HCT116 (cell line): ENCODE measurements at regions not wholly inside any gene's neighbourhood (a gene's known extent, or its start where the extent isn't known, plus 50 kb on each side); places are given as distances from the start of the nearest gene placed in this dataset.

Source experiments
- ATAC-seq: fragments of 200-7000 bp; cut with Tn5 transposase; 2 replicates; pipeline ENCODE4 v1.9.1; 2020; ENCODE audit warnings: mild to moderate bottlenecking, moderate library complexity
- BruUV-seq: library from RNA; stranded (reverse); fragments of 400-500 nt; replicated peaks from 2 replicates; lab custom pipeline; 2021; lab: Mats Ljungman, UMichigan
- CTCF ChIA-PET: fragments of 300-600 bp; sonication (Branson Sonifier 250); formaldehyde crosslinking; loops from one replicate; lab custom pipeline; 2021; ENCODE audit warnings: antibody characterized with exemption; lab: Charles Lee
- POLR2A ChIA-PET: fragments of 300-600, 350-600 bp; sonication (Branson Sonifier 250); formaldehyde crosslinking; loops from one replicate; lab custom pipeline; 2021; ENCODE audit warnings: antibody characterized with exemption; lab: Charles Lee
- RAD21 ChIA-PET, 2 experiments: fragments of 300-600 bp; sonication (Branson Sonifier 250); formaldehyde crosslinking; loops; one replicate each; lab custom pipeline; 2023; ENCODE audit warnings: low total read pairs in 2 of 2; ENCODE audit not compliant: uncharacterized antibody in 2 of 2, unreplicated experiment in 2 of 2, low non-redundant PET in 1 of 2; lab: Charles Lee
- DNase-seq: peaks from one replicate; pipeline ENCODE4 v3.0.0-alpha.2; 2010; ENCODE audit warnings: low read depth, low spot score
- H2AFZ ChIP-seq: fragments of 200-600 bp; shearing (Covaris generic), sonication (generic); 2 replicates; pipeline ENCODE4 v1.6.1; 2017; ENCODE audit warnings: low read depth, mixed run types, mixed read lengths, antibody characterized with exemption, low read length; ENCODE audit not compliant: poor library complexity, severe bottlenecking
- H3K27ac ChIP-seq: 2 replicates; pipeline ENCODE4 v1.5.1; 2012; ENCODE audit warnings: low read depth, low read length
- H3K27me3 ChIP-seq: fragments of 200-600 bp; sonication (generic); 2 replicates; pipeline ENCODE4 v1.6.1; 2016; ENCODE audit warnings: mixed run types, low read length, mixed read lengths; ENCODE audit not compliant: insufficient read depth
- H3K36me3 ChIP-seq, 2 experiments: fragments of 200-500 bp in 1 of 2; fragments of 200-600 bp in 1 of 2; sonication (Bioruptor generic) in 1 of 2; sonication (generic) in 1 of 2; 2 replicates each; pipeline versions ENCODE4 v1.5.1 to v1.6.1; 2014 to 2016; ENCODE audit warnings: low read length in 2 of 2, inconsistent platforms in 1 of 2, mixed read lengths in 1 of 2, mixed run types in 1 of 2; ENCODE audit not compliant: insufficient read depth in 2 of 2, control insufficient read depth in 1 of 2
- H3K4me1 ChIP-seq, 2 experiments: fragments of 200-600 bp in 1 of 2; sonication (generic) in 1 of 2; 2 replicates each; pipeline versions ENCODE4 v1.5.1 to v1.6.1; 2012 to 2017; ENCODE audit warnings: low read length in 2 of 2, inconsistent platforms in 1 of 2, mild to moderate bottlenecking in 1 of 2, mixed read lengths in 1 of 2, mixed run types in 1 of 2, moderate library complexity in 1 of 2; ENCODE audit not compliant: insufficient read depth in 2 of 2, control insufficient read depth in 1 of 2
- H3K4me2 ChIP-seq: fragments of 200-600 bp; sonication (generic); 2 replicates; pipeline ENCODE4 v1.6.1; 2017; ENCODE audit warnings: mixed run types, low read length, mixed read lengths
- H3K4me3 ChIP-seq, 2 experiments: fragments of 200-600 bp in 1 of 2; sonication (generic) in 1 of 2; replicated peaks in 1 of 2; 2 replicates each; pipeline ENCODE4 v1.5.1; 2011 to 2016; ENCODE audit warnings: low read length in 2 of 2, control low read depth in 1 of 2, low read depth in 1 of 2, mild to moderate bottlenecking in 1 of 2, mixed read lengths in 1 of 2, mixed run types in 1 of 2
- H3K79me2 ChIP-seq: fragments of 200-600 bp; sonication (generic); 2 replicates; pipeline ENCODE4 v1.6.1; 2017; ENCODE audit warnings: mild to moderate bottlenecking, mixed run types, low read length, moderate library complexity, mixed read lengths; ENCODE audit not compliant: insufficient read depth
- H3K9ac ChIP-seq: fragments of 200-600 bp; sonication (generic); 2 replicates; pipeline ENCODE4 v1.6.1; 2016; ENCODE audit warnings: low read length, mixed read lengths
- H3K9me2 ChIP-seq: fragments of 200-600 bp; sonication (generic), shearing (Covaris generic); 2 replicates; pipeline ENCODE4 v1.6.1; 2017; ENCODE audit warnings: mixed run types, mild to moderate bottlenecking, moderate library complexity; ENCODE audit not compliant: insufficient read depth
- H3K9me3 ChIP-seq, 2 experiments: fragments of 200-500 bp in 1 of 2; fragments of 200-600 bp in 1 of 2; sonication (Bioruptor generic) in 1 of 2; sonication (generic) in 1 of 2; 2 replicates each; pipeline ENCODE4 v1.6.1; 2014 to 2017; ENCODE audit warnings: low read length in 2 of 2, mixed read lengths in 2 of 2, inconsistent platforms in 1 of 2, low read depth in 1 of 2, mild to moderate bottlenecking in 1 of 2, mixed run types in 1 of 2, moderate library complexity in 1 of 2; ENCODE audit not compliant: control insufficient read depth in 1 of 2, insufficient read depth in 1 of 2
- H4K20me1 ChIP-seq: fragments of 200-600 bp; sonication (generic), shearing (Covaris generic); 2 replicates; pipeline ENCODE4 v1.6.1; 2017; ENCODE audit warnings: mixed run types, mild to moderate bottlenecking, moderate library complexity; ENCODE audit not compliant: insufficient read depth
- CBX3 ChIP-seq: IDR thresholded peaks from 2 replicates; pipeline ENCODE4 v1.6.1; 2012; ENCODE audit warnings: low read depth
- EGR1 ChIP-seq: IDR thresholded peaks from 2 replicates; pipeline ENCODE4 v1.6.1; 2012; ENCODE audit warnings: low read depth
- ELF1 ChIP-seq: IDR thresholded peaks from 2 replicates; pipeline ENCODE4 v1.6.1; 2012; ENCODE audit warnings: low read depth, borderline replicate concordance
- EZH2 ChIP-seq: fragments of 200-600 bp; sonication (generic); IDR thresholded peaks from 2 replicates; pipeline ENCODE4 v1.6.1; 2017; ENCODE audit warnings: antibody characterized with exemption, mixed run types
- EZH2phosphoT487 ChIP-seq: fragments of 200-600 bp; IDR thresholded peaks from 2 replicates; pipeline ENCODE4 v1.6.1; 2018; ENCODE audit warnings: antibody characterized with exemption, borderline replicate concordance
- POLR2A ChIP-seq: IDR thresholded peaks from 2 replicates; pipeline ENCODE4 v1.7.0; 2011; ENCODE audit warnings: borderline replicate concordance; ENCODE audit not compliant: insufficient read depth, insufficient read length; ENCODE audit errors: extremely low read depth
- RAD21 ChIP-seq: IDR thresholded peaks from 2 replicates; pipeline ENCODE4 v1.6.1; 2012; ENCODE audit warnings: low read depth, mild to moderate bottlenecking
- SIN3A ChIP-seq: IDR thresholded peaks from 2 replicates; pipeline ENCODE4 v1.6.1; 2012; ENCODE audit warnings: low read depth
- SP1 ChIP-seq: IDR thresholded peaks from 2 replicates; pipeline ENCODE4 v1.6.1; 2012; ENCODE audit warnings: low read depth
- TCF7L2 ChIP-seq: IDR thresholded peaks from 2 replicates; pipeline ENCODE4 v1.7.0; 2011; ENCODE audit warnings: borderline replicate concordance, inconsistent platforms; ENCODE audit not compliant: insufficient read depth, insufficient read length; ENCODE audit errors: extremely low read depth
- ZNF274 ChIP-seq: fragments of 200-500 bp; sonication (Bioruptor generic); IDR thresholded peaks from 2 replicates; pipeline ENCODE4 v1.6.1; 2014; ENCODE audit warnings: mild to moderate bottlenecking, low read depth, low read length, inconsistent platforms
- intact Hi-C: fragments of 100-400 bp; cut with micrococcal nuclease; formaldehyde crosslinking; loops from 2 replicates; pipeline ENCODE4 v1.10.0; 2022
- TF ChIP-seq, protein P1 (sequence below): IDR thresholded peaks from 2 replicates; pipeline ENCODE4 v1.6.1; 2011; ENCODE audit warnings: mild to moderate bottlenecking, low read length, moderate library complexity; ENCODE audit not compliant: insufficient replicate concordance; ENCODE audit errors: extremely low read depth
- TF ChIP-seq, protein P2 (sequence below): IDR thresholded peaks from 2 replicates; pipeline ENCODE4 v1.6.1; 2012
- TF ChIP-seq, protein P3 (sequence below): IDR thresholded peaks from 2 replicates; pipeline ENCODE4 v1.6.1; 2012

DNA sequence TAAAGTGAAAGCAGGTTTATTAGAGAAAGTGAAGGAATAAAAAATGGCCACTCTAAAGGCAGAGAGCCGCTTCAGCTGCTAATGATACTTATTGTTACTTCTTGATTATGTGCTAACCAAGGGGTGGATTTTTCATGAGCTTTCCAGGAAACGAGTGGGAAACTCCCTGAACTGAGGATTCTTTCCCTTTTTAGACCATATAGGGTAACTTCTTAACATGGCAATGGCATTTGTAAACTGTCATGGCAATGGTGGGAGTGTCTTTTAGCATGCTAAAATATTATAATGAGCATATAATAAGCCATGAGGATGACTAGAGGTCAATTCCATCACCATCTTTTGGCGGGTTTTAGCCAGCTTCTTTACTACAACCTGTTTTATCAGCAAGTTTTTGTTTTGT is 890.0 kb downstream of the UQCRFS1 start:
- H3K36me3 ChIP-seq = no peaks in the 10 kb centered on the region
- POLR2A ChIA-PET = no interaction called here
- ATAC-seq = no peak
- H3K4me1 ChIP-seq = no peaks in the 10 kb centered on the region
- H3K79me2 ChIP-seq = no peaks in the 10 kb centered on the region
- no TSS peak for BruUV-seq
- no peak overlapping the region for H3K9ac ChIP-seq
- TF ChIP-seq, protein P1, sequence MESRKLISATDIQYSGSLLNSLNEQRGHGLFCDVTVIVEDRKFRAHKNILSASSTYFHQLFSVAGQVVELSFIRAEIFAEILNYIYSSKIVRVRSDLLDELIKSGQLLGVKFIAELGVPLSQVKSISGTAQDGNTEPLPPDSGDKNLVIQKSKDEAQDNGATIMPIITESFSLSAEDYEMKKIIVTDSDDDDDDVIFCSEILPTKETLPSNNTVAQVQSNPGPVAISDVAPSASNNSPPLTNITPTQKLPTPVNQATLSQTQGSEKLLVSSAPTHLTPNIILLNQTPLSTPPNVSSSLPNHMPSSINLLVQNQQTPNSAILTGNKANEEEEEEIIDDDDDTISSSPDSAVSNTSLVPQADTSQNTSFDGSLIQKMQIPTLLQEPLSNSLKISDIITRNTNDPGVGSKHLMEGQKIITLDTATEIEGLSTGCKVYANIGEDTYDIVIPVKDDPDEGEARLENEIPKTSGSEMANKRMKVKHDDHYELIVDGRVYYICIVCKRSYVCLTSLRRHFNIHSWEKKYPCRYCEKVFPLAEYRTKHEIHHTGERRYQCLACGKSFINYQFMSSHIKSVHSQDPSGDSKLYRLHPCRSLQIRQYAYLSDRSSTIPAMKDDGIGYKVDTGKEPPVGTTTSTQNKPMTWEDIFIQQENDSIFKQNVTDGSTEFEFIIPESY = no peak
- TF ChIP-seq SP1 = no peak
- no peak for TF ChIP-seq EZH2
- no peak for TF ChIP-seq TCF7L2
- no peak for TF ChIP-seq ELF1
- no peak for TF ChIP-seq EGR1
- TF ChIP-seq ZNF274 = no peak
- no peak for TF ChIP-seq CBX3
- TF ChIP-seq, protein P2, sequence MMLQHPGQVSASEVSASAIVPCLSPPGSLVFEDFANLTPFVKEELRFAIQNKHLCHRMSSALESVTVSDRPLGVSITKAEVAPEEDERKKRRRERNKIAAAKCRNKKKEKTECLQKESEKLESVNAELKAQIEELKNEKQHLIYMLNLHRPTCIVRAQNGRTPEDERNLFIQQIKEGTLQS = no peak
- no peak for TF ChIP-seq EZH2phosphoT487
- TF ChIP-seq, protein P3, sequence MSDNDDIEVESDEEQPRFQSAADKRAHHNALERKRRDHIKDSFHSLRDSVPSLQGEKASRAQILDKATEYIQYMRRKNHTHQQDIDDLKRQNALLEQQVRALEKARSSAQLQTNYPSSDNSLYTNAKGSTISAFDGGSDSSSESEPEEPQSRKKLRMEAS = no peak
- no peak for TF ChIP-seq POLR2A
- TF ChIP-seq SIN3A = no peak
- no peak for TF ChIP-seq RAD21
- no peaks in the 10 kb centered on the region for H4K20me1 ChIP-seq
- no peak overlapping the region for H3K4me3 ChIP-seq
- intact Hi-C loops = no loop called here
- no peaks in the 10 kb centered on the region for H3K27me3 ChIP-seq
- H2AFZ ChIP-seq = no peak overlapping the region
- DNase-seq = no peak
- RAD21 ChIA-PET = no interaction called here
- no peak overlapping the region for H3K27ac ChIP-seq
- H3K9me2 ChIP-seq = no peaks in the 10 kb centered on the region
- peaks cover 3 to 16% of the 10 kb centered on the region in 2 experiments; a peak in 2 of 4 replicates for H3K9me3 ChIP-seq
- CTCF ChIA-PET = no interaction called here
- H3K4me2 ChIP-seq = no peak overlapping the region
